OCI-LY1 (cell line): ENCODE measurements at regions not wholly inside any gene's neighbourhood (a gene's known extent, or its start where the extent isn't known, plus 50 kb on each side); places are given as distances from the start of the nearest gene placed in this dataset.

Experiments
- H2AFZ ChIP-seq: fragments of 200-600 bp; sonication (generic), shearing (Covaris generic); 2 replicates; pipeline ENCODE4 v1.6.0; 2014; ENCODE audit warnings: antibody characterized with exemption, mild to moderate bottlenecking, low read length
- H3F3A ChIP-seq: fragments of 200-600 bp; sonication (generic), shearing (Covaris generic); 2 replicates; pipeline ENCODE4 v1.6.0; 2014; ENCODE audit warnings: mild to moderate bottlenecking, antibody characterized with exemption, low read length, moderate library complexity; ENCODE audit not compliant: insufficient read depth
- H3K27ac ChIP-seq: fragments of 200-600 bp; sonication (generic); 2 replicates; pipeline ENCODE4 v1.5.1; 2014; ENCODE audit warnings: low read length, mixed run types, mild to moderate bottlenecking, low read depth; ENCODE audit not compliant: poor library complexity, severe bottlenecking
- H3K27me3 ChIP-seq: fragments of 200-600 bp; sonication (generic); 2 replicates; pipeline ENCODE4 v1.6.0; 2014; ENCODE audit warnings: antibody characterized with exemption, mild to moderate bottlenecking, low read length, moderate library complexity; ENCODE audit not compliant: insufficient read depth
- H3K36me3 ChIP-seq: fragments of 200-600 bp; sonication (generic); 2 replicates; pipeline ENCODE4 v1.6.1; 2014; ENCODE audit warnings: mild to moderate bottlenecking, antibody characterized with exemption, low read length, moderate library complexity, mixed read lengths; ENCODE audit not compliant: insufficient read depth
- H3K4me1 ChIP-seq: fragments of 200-600 bp; sonication (generic); 2 replicates; pipeline ENCODE4 v1.5.1; 2014; ENCODE audit warnings: mild to moderate bottlenecking, low read length, moderate library complexity; ENCODE audit not compliant: insufficient read depth, severe bottlenecking
- H3K4me2 ChIP-seq: fragments of 200-600 bp; sonication (generic), shearing (Covaris generic); 2 replicates; pipeline ENCODE4 v1.6.1; 2014; ENCODE audit warnings: low read length
- H3K4me3 ChIP-seq: fragments of 200-600 bp; sonication (generic); 2 replicates; pipeline ENCODE4 v1.5.1; 2014; ENCODE audit warnings: low read length, low read depth, mild to moderate bottlenecking, mixed read lengths; ENCODE audit not compliant: poor library complexity, severe bottlenecking
- H3K79me2 ChIP-seq: fragments of 200-600 bp; shearing (Covaris generic); 2 replicates; pipeline ENCODE4 v1.6.1; 2016; ENCODE audit warnings: mixed run types, low read length, mixed read lengths; ENCODE audit not compliant: insufficient read depth
- H3K9ac ChIP-seq: fragments of 200-600 bp; sonication (generic), shearing (Covaris generic); 2 replicates; pipeline ENCODE4 v1.6.1; 2014; ENCODE audit warnings: mild to moderate bottlenecking, low read length, mixed read lengths
- H3K9me2 ChIP-seq: fragments of 200-600 bp; sonication (generic), shearing (Covaris generic); 2 replicates; pipeline ENCODE4 v1.6.1; 2014; ENCODE audit warnings: low read depth, mild to moderate bottlenecking, low read length, mixed read lengths
- H3K9me3 ChIP-seq: fragments of 200-600 bp; shearing (Covaris generic); 2 replicates; pipeline ENCODE4 v1.6.1; 2014; ENCODE audit warnings: low read length, mixed read lengths
- H4K20me1 ChIP-seq: fragments of 200-600 bp; sonication (generic), shearing (Covaris generic); 2 replicates; pipeline ENCODE4 v1.6.0; 2016; ENCODE audit warnings: mild to moderate bottlenecking, low read length; ENCODE audit not compliant: insufficient read depth
- EZH2 ChIP-seq: fragments of 200-600 bp; sonication (generic), shearing (Covaris generic); IDR thresholded peaks from 2 replicates; pipeline ENCODE4 v1.8.0; 2017; ENCODE audit warnings: borderline replicate concordance, mixed run types, mild to moderate bottlenecking, antibody characterized with exemption, low read length, moderate library complexity, mixed read lengths
- TF ChIP-seq, protein P1 (sequence below): fragments of 200-600 bp; sonication (generic), shearing (Covaris generic); IDR thresholded peaks from 2 replicates; pipeline ENCODE4 v1.5.1; 2017; ENCODE audit warnings: mild to moderate bottlenecking, antibody characterized with exemption, low read length, moderate library complexity, mixed read lengths

DNA sequence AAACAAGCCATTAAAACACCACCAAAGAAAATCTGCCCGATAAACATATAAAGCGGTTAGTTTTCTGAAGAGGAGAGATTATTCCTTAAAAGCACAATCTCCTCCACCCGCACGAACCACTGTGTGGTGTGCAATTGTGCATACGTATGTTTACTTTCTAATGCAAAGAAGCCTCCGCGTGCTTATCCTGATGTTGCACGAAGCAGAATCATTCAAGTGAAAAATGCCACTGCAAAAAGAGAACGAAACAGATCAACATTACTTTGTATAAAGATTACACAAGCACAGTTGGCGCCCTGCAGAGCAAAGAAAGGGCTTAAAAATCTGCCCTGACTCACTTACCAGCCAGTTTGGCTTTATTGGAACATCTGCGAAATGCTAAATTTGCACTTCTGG lies 166.8 kb downstream of the ZNF281 start:
- no peak overlapping the region for H3K9ac ChIP-seq
- H3F3A ChIP-seq = no peaks in the 10 kb centered on the region
- H3K9me3 ChIP-seq = no peaks in the 10 kb centered on the region
- TF ChIP-seq EZH2 = no peak
- TF ChIP-seq, protein P1, sequence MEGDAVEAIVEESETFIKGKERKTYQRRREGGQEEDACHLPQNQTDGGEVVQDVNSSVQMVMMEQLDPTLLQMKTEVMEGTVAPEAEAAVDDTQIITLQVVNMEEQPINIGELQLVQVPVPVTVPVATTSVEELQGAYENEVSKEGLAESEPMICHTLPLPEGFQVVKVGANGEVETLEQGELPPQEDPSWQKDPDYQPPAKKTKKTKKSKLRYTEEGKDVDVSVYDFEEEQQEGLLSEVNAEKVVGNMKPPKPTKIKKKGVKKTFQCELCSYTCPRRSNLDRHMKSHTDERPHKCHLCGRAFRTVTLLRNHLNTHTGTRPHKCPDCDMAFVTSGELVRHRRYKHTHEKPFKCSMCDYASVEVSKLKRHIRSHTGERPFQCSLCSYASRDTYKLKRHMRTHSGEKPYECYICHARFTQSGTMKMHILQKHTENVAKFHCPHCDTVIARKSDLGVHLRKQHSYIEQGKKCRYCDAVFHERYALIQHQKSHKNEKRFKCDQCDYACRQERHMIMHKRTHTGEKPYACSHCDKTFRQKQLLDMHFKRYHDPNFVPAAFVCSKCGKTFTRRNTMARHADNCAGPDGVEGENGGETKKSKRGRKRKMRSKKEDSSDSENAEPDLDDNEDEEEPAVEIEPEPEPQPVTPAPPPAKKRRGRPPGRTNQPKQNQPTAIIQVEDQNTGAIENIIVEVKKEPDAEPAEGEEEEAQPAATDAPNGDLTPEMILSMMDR = no peak
- H3K36me3 ChIP-seq = no peaks in the 10 kb centered on the region
- no peaks in the 10 kb centered on the region for H4K20me1 ChIP-seq
- no peaks in the 10 kb centered on the region; the same call in 1 of the 2 replicates for H3K27me3 ChIP-seq
- H3K79me2 ChIP-seq = no peaks in the 10 kb centered on the region
- H3K4me2 ChIP-seq = no peak overlapping the region
- no peak overlapping the region for H3K4me3 ChIP-seq
- no peaks in the 10 kb centered on the region for H3K9me2 ChIP-seq
- no peak overlapping the region for H3K27ac ChIP-seq
- H3K4me1 ChIP-seq = no peaks in the 10 kb centered on the region
- no peak overlapping the region for H2AFZ ChIP-seq

DNA sequence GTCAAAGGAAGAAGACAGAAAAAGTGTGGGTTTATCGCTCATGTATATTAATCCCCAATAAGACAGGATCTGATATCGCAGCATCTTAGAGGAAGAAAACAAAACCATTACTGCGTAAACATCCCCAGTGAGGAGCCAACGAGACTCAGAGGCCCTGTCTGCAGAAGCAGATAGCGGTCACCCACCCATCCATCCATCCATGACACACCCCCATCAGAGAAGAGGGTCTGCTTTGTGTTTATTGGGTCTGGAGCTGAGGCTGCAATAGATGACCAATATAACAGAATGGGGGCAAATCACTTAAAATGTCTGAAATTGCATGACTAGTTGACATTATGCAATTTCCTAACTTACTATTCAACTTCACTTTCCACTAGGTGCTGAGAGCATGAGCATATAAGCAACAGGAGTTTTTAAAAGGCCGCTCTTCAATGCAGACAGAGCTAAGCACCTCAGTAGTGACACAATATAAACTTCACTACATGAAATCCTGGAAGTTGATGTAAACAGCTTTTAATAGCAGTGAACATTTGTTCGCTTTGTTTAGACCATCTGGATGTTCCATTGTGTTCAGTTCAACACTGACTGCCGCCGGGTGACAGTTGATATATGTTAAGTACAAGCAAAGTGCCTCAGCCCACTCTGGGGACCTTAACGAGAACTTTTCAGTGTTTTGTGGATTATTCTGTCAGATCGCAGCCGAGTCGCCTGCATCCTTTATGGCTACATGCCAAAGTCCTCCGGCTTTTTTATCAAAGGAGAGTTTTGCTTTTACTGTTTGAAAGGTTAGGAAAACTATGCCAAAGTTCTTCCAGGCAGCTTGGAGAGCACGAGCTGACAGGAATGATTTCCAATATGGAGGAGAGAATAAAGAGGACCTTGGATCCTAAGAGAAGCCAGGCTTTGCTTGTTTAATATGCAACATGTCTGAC lies 167.5 kb downstream of the ZNF281 start:
- no peaks in the 10 kb centered on the region for H3K79me2 ChIP-seq
- H3K9ac ChIP-seq = no peak overlapping the region
- H3K36me3 ChIP-seq = no peaks in the 10 kb centered on the region
- H3F3A ChIP-seq = no peaks in the 10 kb centered on the region
- no peaks in the 10 kb centered on the region for H3K9me3 ChIP-seq
- H3K4me2 ChIP-seq = no peak overlapping the region
- TF ChIP-seq EZH2 = no peak
- TF ChIP-seq, protein P1 = no peak
- no peaks in the 10 kb centered on the region for H3K4me1 ChIP-seq
- no peak overlapping the region for H3K4me3 ChIP-seq
- H3K9me2 ChIP-seq = no peaks in the 10 kb centered on the region
- H4K20me1 ChIP-seq = no peaks in the 10 kb centered on the region
- H2AFZ ChIP-seq = no peak overlapping the region
- H3K27ac ChIP-seq = no peak overlapping the region
- no peaks in the 10 kb centered on the region; the same call in 1 of the 2 replicates for H3K27me3 ChIP-seq

DNA sequence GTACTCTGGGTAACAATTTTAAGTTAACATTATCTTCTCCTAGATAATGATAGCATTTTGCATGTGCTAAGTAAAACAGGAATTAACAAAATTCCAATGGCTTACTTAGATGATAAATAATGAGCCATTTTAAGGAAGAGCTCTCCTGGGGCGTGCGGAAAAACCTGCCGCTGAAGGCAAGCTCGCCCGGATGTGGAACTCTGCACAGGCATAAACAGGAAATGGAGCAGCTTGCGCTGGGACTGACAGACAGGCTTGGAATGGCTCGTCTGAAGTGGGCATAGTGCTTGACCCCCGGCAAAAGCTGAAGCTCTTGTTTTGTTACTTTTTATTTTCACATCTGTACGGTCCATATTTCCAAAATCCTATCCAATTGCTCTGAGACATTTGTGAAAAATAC lies 169.2 kb downstream of the ZNF281 start:
- Histone ChIP-seq H3K4me3 (no peak overlapping the region), H3K9ac (no peak overlapping the region), H3K9me3 (no peaks in the 10 kb centered on the region), H3K79me2 (no peaks in the 10 kb centered on the region), H3K27ac (no peak overlapping the region), H3K4me2 (no peak overlapping the region), H3K4me1 (no peaks in the 10 kb centered on the region), H3K27me3 (no peaks in the 10 kb centered on the region; the same call in 1 of the 2 replicates), H4K20me1 (no peaks in the 10 kb centered on the region), H3K9me2 (no peaks in the 10 kb centered on the region), H3F3A (no peaks in the 10 kb centered on the region), H3K36me3 (no peaks in the 10 kb centered on the region), H2AFZ (no peak overlapping the region)
- TF ChIP-seq, protein P1 = no peak
- no peak for TF ChIP-seq EZH2
